Gastrocnemius medialis (tissue), 4 donors: ENCODE measurements at regions not wholly inside any gene's neighbourhood (a gene's known extent, or its start where the extent isn't known, plus 50 kb on each side); places are given as distances from the start of the nearest gene placed in this dataset.

Source experiments
- ATAC-seq, 2 donors: fragments of 150-250 bp; one replicate each; pipeline ENCODE4 v1.9.1; 2016
- DNase-seq, 2 donors: peaks; one replicate each; pipeline ENCODE4 v3.0.0-alpha.2; 2019
- H3K27ac ChIP-seq, 4 donors: fragments of 200-600 bp; sonication (generic); 1 replicate in 1 of 4; 2 replicates in 3 of 4; pipeline ENCODE4 v1.5.1; 2016 to 2018; ENCODE audit warnings: mild to moderate bottlenecking in 2 of 4, moderate library complexity in 1 of 4
- H3K27me3 ChIP-seq, 3 donors: fragments of 200-600 bp; sonication (generic) in 2 of 3; 1 replicate in 1 of 3; 2 replicates in 2 of 3; pipeline versions ENCODE4 v1.5.1 to v1.6.0; 2016 to 2019; ENCODE audit warnings: mild to moderate bottlenecking in 1 of 3, moderate library complexity in 1 of 3
- H3K36me3 ChIP-seq, 2 donors: fragments of 200-600 bp; sonication (generic) in 1 of 2; one replicate each; pipeline ENCODE4 v1.5.1; 2017 to 2018
- H3K4me1 ChIP-seq, 2 donors: fragments of 200-600 bp; sonication (generic) in 1 of 2; one replicate each; pipeline ENCODE4 v1.5.1; 2016 to 2017; ENCODE audit warnings: mild to moderate bottlenecking in 2 of 2
- H3K4me3 ChIP-seq, 4 donors: fragments of 200-600 bp; sonication (generic) in 3 of 4; 1 replicate in 1 of 4; 2 replicates in 3 of 4; pipeline ENCODE4 v1.5.1; 2016 to 2019; ENCODE audit warnings: mild to moderate bottlenecking in 2 of 4
- H3K9me3 ChIP-seq, 3 donors: fragments of 200-600 bp; sonication (generic) in 2 of 3; 1 replicate in 1 of 3; 2 replicates in 2 of 3; pipeline ENCODE4 v1.5.1; 2016 to 2019
- CTCF ChIP-seq, 5 experiments: fragments of 450-650 bp in 3 of 5; fragments of 200-600 bp in 2 of 5; sonication (generic) in 2 of 5; IDR thresholded peaks in 4 of 5; conservative IDR thresholded peaks in 1 of 5; 1 replicate in 4 of 5; 2 replicates in 1 of 5; pipeline ENCODE4 v1.5.1; 2016 to 2019; ENCODE audit warnings: antibody characterized with exemption in 5 of 5, mild to moderate bottlenecking in 3 of 5, moderate library complexity in 3 of 5
- POLR2A ChIP-seq, 2 donors: fragments of 450-650 bp; IDR thresholded peaks; one replicate each; pipeline ENCODE4 v1.6.1; 2017; ENCODE audit warnings: antibody characterized with exemption in 2 of 2, mild to moderate bottlenecking in 2 of 2, moderate library complexity in 2 of 2
- in situ Hi-C, 4 donors: fragments of 200-750 bp; cut with MboI; loops; one replicate each; pipeline versions ENCODE4 v1.15.0 to v1.8.0; 2017; ENCODE audit warnings: low sequenced_read_pairs in 4 of 4
- intact Hi-C: fragments of 100-400 bp; cut with DNase I; formaldehyde crosslinking; loops from one replicate; pipeline ENCODE4 v1.15.1; 2023; ENCODE audit warnings: low total_unique reads

- in situ Hi-C loops (no loop called here), intact Hi-C loops (no loop called here)
- Histone ChIP-seq H3K4me1 (no peaks in the 10 kb centered on the region), H3K36me3 (no peaks in the 10 kb centered on the region), H3K27ac (no peak overlapping the region), H3K4me3 (no peak overlapping the region), H3K27me3 (no peaks in the 10 kb centered on the region), H3K9me3 (no peaks in the 10 kb centered on the region)
- ATAC-seq = no peak
- TF ChIP-seq CTCF (IDR thresholded peaks at IDR 0.05 in 4 of 5, conservative IDR thresholded peaks at IDR 0.05 in 1 of 5) (no peak), POLR2A (IDR thresholded peaks at IDR 0.05) (no peak)
- no peak for DNase-seq
Observed at GRCh38 chr1:208467151-208467780, 223.1 kb upstream of the PLXNA2 start.

- no peak for TF ChIP-seq CTCF (IDR thresholded peaks at IDR 0.05 in 4 of 5, conservative IDR thresholded peaks at IDR 0.05 in 1 of 5)
- TF ChIP-seq POLR2A (IDR thresholded peaks at IDR 0.05) = no peak
- H3K4me3 ChIP-seq = no peak overlapping the region
- H3K4me1 ChIP-seq = peaks cover 3 to 6% of the 10 kb centered on the region in 2 donors
- DNase-seq = no peak
- H3K27me3 ChIP-seq = no peaks in the 10 kb centered on the region
- H3K36me3 ChIP-seq = no peaks in the 10 kb centered on the region
- no peak overlapping the region for H3K27ac ChIP-seq
- in situ Hi-C loops (no loop called here), intact Hi-C loops (no loop called here)
- no peaks in the 10 kb centered on the region for H3K9me3 ChIP-seq
- no peak for ATAC-seq
Observed at GRCh38 chr1:208475449-208475848, 231.3 kb upstream of the PLXNA2 start.

- no peaks in the 10 kb centered on the region for H3K36me3 ChIP-seq
- ATAC-seq (no peak), DNase-seq (no peak)
- peak overlapping the region in 1 of 4 donors; percentile 5 for H3K27ac ChIP-seq
- H3K27me3 ChIP-seq = no peaks in the 10 kb centered on the region
- TF ChIP-seq POLR2A (IDR thresholded peaks at IDR 0.05) (no peak), CTCF (IDR thresholded peaks at IDR 0.05 in 4 of 5, conservative IDR thresholded peaks at IDR 0.05 in 1 of 5) (no peak)
- peaks cover 3 to 6% of the 10 kb centered on the region in 2 donors for H3K4me1 ChIP-seq
- intact Hi-C loops = no loop called here
- in situ Hi-C loops = no loop called here
- no peaks in the 10 kb centered on the region for H3K9me3 ChIP-seq
- H3K4me3 ChIP-seq = no peak overlapping the region
Observed at GRCh38 chr1:208475951-208476845, 232.0 kb upstream of the PLXNA2 start.

GRCh38 chr1:208476846-208477170, 232.6 kb upstream of the PLXNA2 start:
- intact Hi-C loops = no loop called here
- Histone ChIP-seq H3K4me1 (peaks cover 3 to 6% of the 10 kb centered on the region in 2 donors), H3K27me3 (no peaks in the 10 kb centered on the region), H3K36me3 (no peaks in the 10 kb centered on the region), H3K9me3 (no peaks in the 10 kb centered on the region), H3K4me3 (no peak overlapping the region), H3K27ac (peak overlapping the region in 2 of 4 donors; percentile 25 to 43)
- TF ChIP-seq CTCF (IDR thresholded peaks at IDR 0.05 in 4 of 5, conservative IDR thresholded peaks at IDR 0.05 in 1 of 5) (no peak), POLR2A (IDR thresholded peaks at IDR 0.05) (no peak)
- no peak for ATAC-seq
- no peak for DNase-seq
- in situ Hi-C loops = no loop called here
